Activated CD4-positive, CD25-positive, alpha-beta regulatory T cell (primary cell): ENCODE measurements at regions not wholly inside any gene's neighbourhood (a gene's known extent, or its start where the extent isn't known, plus 50 kb on each side); places are given as distances from the start of the nearest gene placed in this dataset.

Experiments
- DNase-seq, 4 experiments: peaks; one replicate each; lab custom pipeline; 2025; lab: John Stamatoyannopoulos, UW

DNA sequence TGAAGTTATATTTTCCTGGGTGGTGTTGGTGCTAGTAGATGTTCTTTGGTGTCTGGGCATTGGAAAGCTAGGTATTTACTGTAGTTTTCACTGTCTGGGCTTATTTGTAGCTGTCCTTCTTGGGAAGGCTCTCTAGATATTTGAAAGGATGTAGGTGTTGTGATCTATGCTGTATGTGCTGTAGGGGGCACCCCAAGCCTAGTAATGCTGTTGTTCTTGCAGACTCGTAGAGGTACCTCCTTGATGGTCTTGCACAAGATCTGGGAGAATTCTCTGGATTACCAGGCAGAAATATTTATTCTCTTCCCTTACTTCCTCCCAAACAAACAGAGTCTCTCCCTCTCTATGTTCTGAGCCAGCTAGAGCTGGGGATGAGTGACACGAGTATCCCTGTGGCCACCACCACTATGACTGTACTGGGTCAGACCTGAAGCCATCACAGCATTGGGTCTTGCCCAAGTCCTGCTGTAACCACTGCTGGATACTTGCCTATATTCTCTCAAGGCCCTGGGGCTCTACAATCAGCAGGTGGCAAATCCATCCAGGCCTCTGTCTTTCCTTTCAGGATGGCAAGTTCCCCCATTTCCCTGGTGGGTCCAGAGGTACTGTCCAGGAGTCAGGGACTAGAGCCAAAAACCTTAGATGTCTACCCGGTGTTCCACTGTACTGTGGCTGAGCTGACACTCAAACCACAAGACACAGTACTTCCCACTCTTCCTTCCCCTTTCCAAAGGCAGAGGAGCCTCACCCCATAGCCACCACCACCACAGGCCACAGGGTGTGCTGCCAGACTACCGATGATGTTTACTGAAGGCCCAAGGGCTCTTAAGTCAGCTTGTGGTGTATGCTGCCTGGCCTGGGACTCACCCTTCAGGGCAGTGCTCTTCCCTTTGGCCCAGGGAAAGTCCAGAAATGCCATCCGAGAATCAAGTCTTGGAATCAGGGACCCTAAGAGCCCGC is 195.2 kb upstream of the DPPA4 start:
- no peak for DNase-seq

DNA sequence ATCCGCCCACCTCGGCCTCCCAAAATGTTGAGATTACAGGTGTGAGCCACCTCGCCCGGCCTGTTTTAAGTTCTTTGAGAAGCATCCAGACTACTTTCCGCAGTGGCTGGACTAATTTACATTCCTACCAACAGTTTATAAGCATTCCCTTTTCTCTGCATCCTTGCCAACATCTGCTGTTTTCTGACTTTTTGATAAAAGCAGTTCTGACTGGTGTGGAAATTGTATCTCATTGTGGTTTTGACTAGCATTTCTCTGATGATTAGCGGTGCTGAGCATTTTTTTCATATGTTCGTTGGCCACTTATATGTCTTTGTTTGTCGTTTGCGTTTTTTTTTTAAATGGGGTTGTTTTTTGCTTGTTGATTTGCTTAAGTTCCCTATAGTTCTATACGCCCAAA is 208.4 kb upstream of the DPPA4 start:
- DNase-seq: no peak

DNA sequence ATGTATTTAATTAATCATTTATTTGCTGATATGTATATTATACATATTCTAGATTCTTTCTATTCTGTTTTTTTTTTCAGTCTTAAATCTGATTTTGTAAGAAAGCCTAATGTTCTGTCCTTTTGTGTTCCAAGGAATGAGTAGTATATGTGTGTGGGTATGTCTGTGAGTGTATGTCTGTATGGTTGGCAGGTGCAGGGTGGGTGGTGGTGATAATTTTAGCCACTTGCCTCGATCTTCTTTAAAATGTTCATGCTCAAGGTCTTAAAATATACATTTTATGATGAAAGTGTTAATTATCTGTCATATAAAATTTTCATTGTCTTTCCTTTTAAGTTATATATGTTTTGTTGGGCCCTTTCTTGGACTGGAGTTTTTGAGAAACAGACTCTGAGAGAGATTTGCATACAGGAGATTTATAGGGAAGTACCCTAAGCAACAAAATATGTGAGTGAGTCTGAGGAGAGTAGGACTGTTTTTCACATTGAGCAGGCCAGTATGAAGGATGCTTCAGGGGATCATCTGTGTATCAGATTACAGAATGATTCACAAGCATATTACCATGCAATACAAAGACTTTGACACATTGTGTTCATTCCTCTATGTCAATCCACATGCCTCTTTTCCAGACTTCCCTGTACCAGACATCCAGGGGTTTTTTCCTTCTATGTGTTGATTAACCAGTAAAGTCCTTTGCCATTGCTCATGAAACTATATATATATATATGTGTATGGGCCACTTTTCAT is 211.0 kb upstream of the DPPA4 start:
- DNase-seq: no peak

DNA sequence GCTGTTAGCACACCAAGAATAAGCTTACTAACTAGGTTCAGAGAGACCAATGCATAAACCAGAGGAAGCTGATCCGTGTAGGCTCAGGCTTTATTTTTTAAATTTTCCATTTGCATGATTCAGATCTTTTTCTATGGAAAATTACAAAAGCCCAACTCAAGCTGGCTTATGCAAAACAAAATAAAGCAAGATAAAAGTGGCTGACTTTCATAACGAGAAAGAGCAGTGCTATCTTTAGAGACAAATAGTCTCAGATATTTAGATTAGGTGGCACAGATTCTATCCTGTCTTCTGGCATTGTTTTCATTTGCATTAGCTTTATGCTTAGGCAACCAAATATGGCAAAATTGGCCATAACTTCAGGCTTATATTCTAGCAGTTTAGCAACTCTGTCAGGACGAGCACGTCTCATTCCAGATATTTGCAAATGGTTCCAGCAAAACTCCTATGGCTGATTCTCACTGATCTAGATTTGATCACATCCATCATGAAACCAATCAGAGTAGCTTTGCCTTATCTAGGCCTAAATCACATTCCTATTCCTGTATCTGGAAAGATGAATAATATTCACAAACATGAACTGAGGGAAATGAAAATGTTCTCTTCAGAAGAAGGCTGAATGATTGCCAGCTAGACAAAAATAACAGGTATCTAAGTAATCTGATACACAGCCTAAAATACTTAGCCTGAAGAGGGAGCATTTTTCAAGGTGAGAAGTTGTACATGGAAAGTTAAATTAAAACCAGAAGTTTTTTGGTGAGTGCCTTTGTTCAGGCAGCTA is 216.4 kb upstream of the DPPA4 start:
- no peak for DNase-seq

DNA sequence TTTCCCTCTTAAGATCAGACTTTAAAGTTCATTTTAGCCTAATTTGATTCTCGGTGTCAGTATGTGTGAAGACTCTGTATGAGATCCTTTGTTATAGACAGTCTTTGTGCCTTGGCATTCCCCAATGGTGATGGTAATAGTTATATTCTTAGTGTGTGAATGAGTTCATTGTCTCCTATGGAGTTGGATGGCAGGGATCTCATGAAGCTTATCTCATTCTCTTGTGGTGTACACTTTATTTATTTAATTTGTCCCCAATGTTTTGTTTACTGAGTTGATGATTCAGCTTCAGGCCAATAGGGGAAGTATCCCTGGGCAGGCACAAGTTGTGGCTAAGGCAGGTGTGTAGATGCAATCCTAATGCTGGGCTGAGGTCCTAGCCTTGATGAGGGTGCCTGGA is 222.0 kb upstream of the DPPA4 start:
- no peak for DNase-seq

DNA sequence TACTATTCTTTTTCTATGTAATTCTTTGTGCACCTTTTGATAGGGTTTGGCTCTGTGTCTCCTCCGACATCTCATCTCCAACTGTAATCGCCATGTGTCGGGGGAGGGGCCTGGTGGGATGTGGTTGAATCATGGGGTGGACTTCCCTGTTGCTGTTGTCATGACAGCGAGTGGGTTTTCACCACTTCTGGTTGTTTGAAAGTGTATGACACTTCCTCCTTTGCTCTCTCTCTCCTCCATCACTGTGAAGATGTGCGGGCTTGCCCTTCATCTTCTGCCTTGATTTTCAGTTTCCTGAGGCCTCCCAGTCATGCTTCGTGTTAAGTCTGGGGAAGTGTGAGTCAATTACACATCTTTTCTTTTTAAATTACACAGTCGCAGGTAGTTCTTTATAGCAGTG is 225.8 kb upstream of the DPPA4 start:
- DNase-seq: no peak

DNA sequence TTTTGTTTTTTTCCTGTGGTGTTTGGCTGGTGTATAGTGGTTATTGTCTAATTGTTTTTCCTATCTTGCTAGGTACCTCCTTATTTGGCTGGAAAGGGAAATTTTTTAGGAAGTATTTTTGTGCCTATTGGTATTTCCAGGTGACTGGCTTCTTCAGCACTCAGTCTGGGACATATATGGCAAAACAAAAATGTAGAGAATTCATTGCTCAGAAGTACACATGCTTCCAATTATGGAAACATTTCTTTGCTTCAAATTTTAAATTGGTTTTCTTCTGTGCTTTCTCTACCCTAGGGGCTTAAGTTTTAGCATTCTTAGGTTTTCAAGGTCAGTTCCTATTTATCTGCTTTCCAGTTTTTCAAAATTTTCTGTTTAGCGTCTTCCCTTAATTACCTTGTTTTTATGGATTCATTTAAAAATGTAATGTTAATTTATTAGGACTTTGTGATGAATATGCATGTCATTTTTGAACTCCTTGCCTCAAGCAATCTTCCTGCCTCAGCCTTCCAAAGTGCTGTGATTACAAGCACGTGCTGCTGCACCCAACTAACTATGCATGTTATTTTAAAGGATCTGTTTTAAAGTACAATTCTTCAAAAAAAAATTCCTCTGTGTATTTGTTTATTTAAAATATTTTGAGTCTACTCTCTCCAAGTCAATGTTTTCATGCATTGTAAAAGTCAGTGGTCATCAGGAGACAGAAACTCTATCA is 231.9 kb upstream of the DPPA4 start:
- DNase-seq: no peak

DNA sequence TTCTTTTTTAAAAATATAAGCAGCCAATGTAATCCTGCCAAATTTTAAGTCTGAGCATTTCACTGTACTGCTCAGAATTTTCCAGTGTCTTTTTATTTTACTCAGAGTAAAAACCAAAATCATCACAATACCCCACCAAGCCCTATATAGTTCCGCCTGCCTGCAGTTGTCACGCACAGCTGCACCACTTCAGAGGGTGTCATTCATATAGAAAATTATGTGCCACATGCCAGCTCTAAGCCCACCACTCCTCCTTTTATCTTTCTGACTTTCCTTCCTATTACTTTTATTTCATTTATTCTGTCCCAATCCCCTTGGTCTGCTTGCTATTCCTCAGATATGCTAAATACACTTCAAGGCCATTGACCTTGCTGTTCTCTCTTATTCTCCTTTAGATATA is 233.1 kb upstream of the DPPA4 start:
- no peak for DNase-seq

DNA sequence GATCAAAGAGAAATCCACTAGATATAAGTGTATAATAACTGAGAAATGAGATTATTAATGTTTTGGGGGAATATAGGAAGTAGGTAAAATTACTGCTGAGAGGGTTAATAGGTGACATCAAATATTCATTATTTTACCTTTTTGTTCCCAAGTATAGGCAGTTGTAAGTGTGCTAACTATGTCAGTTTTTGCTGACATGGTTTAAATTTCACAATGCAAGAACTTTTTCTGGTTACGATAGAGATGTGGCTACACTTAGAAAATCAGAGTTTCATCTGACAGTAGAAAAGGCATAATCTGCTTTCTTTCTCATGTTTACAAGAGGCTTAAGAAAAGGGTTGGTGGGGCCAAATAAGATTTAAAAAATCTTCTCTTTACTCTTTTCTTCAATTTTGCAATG is 235.0 kb upstream of the DPPA4 start:
- no peak for DNase-seq

DNA sequence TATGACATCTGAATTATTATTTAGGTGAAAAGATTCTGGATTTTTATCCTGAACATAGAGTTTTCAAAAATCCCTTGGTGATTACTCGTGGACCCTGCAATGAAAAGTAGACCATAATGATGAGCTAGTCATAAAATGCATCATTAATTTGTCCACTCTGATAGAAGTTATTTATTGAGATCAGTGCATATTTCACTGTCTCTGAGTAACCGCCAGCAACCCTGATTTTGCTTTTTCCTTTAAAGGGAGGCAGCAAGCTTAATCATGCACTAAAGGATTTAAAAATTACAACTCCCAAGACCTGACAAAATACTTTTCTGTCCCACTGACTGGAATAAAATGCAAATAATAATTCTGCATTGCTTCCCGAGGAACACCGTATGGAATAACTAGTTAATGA is 259.6 kb upstream of the DPPA4 start:
- DNase-seq: no peak

DNA sequence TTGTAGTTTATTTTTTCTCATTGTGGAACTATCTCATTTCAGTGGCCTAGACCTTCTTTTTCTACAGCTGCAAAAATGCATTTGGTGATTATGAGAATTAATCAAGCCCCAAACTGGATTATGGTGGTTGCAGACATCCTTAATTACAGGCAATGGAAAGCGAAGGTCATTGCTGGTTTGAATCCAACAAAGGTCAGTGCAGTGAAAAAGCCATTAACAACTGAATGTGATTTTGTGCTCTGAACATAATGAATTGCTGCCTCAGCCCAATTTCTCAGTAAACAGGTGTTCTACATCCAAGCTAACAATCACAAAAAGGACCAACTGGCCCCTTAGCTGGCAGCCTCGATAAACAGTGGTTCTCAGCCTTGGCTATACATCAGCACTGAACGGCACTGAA is 260.1 kb upstream of the DPPA4 start:
- DNase-seq: no peak

DNA sequence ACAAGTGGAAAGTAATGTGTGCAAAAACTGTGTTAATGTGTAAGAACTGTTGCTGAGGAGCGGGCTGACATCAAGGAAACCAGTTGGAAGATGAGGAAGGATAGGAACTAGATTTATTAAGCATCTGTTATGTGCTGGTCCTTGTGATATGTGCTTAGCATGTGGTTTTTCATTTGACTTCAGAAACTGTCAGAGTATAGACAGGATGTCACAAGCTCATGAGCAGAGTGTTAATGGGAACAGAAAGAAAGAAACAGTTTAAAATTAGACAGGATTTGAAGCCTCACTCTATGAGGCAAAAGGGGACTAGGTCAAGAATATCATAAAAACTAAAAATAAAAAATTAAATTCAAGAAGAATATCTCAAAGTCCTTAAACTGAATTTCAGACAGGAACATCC is 270.6 kb upstream of the DPPA4 start:
- no peak for DNase-seq

DNA sequence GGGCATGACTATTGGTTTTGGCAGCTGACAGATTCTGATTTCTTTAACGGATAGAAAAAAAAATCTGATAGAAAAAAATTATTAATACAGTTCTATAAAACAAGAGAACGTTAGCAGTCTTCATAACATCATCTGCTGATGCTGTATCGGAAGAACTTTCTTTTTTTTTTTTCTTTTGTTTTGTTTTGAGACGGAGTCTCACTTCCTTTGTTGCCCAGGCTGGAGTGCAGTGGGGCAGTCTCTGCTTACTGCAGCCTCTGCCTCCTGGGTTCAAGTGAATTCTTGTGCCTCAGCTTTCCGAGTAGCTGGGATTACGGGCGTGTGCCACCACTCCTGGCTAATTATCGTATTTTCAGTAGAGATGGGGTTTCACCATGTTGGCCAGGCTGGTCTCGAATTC is 271.2 kb upstream of the DPPA4 start:
- no peak for DNase-seq

DNA sequence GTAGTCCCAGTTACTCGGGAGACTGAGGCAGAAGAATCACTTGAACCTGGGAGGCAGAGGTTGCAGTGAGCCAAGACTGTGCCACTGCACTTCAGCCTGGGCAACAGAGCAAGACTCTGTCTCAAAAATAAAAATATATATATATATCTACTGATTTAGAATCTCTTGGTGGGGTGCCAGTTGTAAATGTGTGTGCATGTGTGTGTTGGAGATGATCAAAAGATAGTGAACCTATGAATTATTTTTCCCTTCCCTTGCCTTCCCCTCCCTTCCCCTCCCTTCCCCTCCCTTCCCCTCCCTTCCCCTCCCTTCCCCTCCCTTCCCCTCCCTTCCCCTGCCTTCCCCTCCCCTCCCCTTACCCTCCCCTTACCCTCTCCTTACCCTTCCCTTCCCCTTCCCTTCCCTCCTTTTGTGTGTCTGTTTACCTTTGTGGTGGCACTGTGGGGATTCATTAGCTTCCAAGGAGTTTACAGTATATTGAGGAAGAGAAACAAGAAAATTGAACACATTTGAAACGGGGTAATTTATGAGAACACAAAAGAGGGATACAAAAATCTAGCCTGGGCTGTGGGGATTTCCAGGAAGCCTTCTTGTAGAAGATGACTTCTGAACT is 281.5 kb upstream of the DPPA4 start:
- DNase-seq: no peak

DNA sequence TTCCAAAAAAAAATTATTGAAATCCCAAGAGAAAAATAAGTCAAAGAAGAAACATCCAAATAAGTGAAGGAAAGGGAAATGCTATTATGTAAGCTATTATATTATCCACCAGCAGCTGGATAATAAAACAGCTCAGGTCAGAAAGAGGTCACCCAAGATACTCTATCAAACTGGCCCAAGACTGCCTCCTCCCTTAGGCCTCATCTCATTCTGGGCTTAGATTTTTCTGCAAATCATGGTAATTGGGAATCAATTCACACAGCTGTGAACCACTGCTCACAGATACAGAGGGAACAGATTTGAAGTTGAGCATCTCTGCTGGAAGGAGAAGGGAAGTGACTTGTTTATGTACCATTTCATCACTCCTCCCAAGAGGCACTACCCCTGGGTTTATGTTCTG is 294.6 kb upstream of the DPPA4 start:
- no peak for DNase-seq

DNA sequence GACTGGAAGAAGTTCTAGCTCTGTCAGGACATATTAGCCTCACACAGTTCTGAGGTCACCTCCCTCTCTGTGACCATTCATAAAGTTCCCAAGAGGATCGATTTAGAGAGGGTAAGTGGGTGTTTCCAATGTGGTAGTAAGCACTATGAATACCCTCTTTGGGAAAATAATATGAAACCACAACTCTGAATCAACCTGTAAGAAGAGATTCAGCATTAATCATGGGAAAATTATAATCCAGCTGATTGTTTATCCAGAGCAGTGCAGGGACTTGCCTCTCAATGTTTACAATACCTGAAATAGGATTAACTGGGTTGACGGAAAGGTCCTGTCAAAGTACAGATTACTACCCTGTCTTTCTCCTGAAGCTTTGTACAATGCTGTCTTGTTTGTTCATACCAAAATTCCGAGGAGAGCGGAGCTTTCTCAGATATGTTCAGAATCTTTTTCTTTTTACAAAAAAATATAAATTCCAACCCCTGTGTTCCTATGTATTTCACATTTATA is 302.9 kb upstream of the DPPA4 start:
- no peak for DNase-seq

DNA sequence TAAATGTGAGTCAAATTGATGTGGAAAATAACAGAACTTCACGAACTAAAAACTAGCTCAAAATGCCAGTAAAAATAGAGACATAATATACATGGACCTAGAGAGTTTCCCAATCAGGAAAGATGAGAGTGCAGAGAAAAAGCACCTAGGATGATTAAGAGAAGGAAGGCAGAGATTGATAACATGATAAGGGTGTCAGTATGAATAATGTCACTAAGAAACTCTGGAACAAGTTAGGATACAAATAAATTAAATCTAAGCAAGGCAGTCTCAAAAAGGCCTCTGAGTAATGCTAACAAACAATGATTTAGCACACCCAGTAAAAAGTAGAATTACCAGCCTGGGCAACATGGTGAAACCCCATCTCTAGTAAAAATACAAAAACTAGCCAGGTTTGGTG is 304.7 kb upstream of the DPPA4 start:
- no peak for DNase-seq

DNA sequence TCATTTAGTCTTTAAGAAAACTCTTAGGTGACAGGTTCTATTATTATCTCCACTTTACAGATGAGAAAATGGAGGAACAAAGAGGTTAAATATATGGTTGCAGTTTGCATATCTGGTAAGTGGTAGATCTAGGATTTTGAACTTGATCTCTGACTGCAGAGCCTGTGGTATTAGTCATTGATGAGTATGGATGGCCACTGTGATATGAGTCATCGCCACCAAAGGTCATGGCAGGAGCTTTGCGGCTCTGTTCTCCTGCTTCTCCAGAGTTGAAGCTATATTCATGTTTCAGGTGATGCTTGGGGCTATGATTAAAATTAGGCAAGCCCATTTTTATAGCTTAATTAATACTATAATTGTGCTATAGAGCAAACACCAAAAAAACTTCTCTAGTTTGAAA is 306.2 kb upstream of the DPPA4 start:
- DNase-seq: no peak

DNA sequence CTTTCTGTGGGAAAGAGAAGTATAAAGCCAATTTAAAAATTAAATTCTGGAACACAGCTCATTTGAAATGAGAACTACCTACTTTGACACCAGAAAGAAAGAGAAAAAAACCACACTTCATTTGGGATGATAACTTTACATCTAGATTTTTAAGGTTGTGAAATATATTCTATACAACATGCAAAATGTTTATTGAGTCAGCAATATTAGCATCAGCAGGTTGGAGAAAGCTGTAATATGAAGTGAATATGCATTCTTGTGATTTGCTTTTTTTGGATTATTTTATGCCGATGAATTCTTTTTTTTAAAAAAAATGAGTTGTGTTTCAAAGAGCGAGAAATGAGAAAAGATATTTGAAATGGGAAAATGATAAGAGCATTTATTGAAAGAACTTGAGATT is 307.0 kb upstream of the DPPA4 start:
- no peak for DNase-seq

DNA sequence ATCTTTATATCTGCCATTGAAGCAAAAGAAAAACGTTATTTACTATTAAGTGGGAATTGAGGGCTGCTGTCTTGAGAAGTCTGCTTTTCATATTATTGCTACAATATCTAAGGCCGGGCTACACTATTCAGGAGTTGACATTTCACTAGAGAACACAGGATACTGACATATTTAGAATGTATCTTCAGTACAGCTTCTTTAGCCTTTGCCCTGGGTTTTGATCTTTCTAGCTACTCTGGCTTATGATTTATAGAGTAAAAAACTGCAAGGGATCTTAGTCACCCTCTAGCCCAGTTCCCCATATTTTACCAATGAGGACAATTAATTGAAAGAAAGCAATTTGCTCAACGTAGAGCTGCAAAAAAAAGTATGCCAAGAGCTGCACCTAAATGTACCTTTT is 307.4 kb upstream of the DPPA4 start:
- no peak for DNase-seq

DNA sequence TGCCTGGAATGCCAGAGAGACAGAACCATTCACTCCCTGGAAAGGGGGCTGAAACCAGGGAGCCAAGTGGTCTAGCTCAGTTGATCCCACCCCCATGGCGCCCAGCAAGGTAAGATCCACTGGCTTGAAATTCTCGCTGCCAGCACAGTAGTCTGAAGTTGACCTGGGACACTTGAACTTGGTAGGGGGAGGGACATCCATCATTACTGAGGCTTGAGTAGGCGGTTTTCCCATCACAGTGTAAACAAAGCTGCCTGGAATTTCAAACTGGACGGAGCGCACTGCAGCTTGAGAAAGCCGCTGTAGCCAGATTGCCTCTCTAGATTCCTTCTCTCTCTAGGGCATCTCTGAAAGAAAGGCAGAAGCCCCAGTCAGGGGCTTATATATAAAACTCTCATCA is 310.7 kb upstream of the DPPA4 start:
- no peak for DNase-seq
